ENCODE measurements at regions not wholly inside any gene's neighbourhood (a gene's known extent, or its start where the extent isn't known, plus 50 kb on each side); places are given as distances from the start of the nearest gene placed in this dataset.

DNA sequence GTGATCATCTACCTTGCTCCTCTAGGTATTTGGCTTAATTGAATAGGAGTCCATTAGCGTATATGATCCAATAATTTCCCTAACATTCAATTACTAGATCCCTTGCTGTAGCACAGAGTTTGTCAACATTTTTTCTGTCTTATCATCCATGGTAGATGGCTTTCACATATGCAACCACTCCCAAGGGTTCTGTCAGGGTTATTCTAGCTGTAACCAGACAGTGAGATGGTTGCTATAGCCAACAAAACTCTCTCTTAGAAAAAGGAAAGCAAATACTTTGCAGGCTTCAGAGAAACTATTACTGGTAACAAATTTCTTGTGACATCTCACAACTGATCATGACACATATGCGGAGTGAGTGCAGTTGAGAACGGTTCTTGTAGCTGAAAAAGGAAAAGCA lies 96.2 kb upstream of the EFNA5 start:
- TF ChIP-seq, protein P1, sequence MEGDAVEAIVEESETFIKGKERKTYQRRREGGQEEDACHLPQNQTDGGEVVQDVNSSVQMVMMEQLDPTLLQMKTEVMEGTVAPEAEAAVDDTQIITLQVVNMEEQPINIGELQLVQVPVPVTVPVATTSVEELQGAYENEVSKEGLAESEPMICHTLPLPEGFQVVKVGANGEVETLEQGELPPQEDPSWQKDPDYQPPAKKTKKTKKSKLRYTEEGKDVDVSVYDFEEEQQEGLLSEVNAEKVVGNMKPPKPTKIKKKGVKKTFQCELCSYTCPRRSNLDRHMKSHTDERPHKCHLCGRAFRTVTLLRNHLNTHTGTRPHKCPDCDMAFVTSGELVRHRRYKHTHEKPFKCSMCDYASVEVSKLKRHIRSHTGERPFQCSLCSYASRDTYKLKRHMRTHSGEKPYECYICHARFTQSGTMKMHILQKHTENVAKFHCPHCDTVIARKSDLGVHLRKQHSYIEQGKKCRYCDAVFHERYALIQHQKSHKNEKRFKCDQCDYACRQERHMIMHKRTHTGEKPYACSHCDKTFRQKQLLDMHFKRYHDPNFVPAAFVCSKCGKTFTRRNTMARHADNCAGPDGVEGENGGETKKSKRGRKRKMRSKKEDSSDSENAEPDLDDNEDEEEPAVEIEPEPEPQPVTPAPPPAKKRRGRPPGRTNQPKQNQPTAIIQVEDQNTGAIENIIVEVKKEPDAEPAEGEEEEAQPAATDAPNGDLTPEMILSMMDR (conservative IDR thresholded peaks at IDR 0.05) = no peak
- TF ChIP-seq EZH2 (IDR thresholded peaks at IDR 0.05; ENCODE audit: low read depth) = no peak

Data from PC-9 (cell line).